ENCODE measurements at regions not wholly inside any gene's neighbourhood (a gene's known extent, or its start where the extent isn't known, plus 50 kb on each side); places are given as distances from the start of the nearest gene placed in this dataset.

GRCh38 chr6:14877758-14878157 is 368.1 kb upstream of the JARID2 start:
- Histone ChIP-seq H3K4me1 (ENCODE audit: control insufficient read depth, extremely low read depth, insufficient read depth, low read length) (peaks cover 6% of the 10 kb centered on the region), H2AFZ (ENCODE audit: low read length) (no peak overlapping the region), H3K79me2 (ENCODE audit: control insufficient read depth, insufficient read depth, low read length) (no peaks in the 10 kb centered on the region), H3K9ac (ENCODE audit: insufficient read depth, low read length) (no peak overlapping the region), H4K20me1 (ENCODE audit: control insufficient read depth, extremely low read depth, insufficient read depth, low read length) (no peaks in the 10 kb centered on the region), H3K36me3 (ENCODE audit: control insufficient read depth, insufficient read depth, low read length) (no peaks in the 10 kb centered on the region), H3K27me3 (ENCODE audit: control insufficient read depth, insufficient read depth, low read length) (no peaks in the 10 kb centered on the region), H3K9me3 (ENCODE audit: control insufficient read depth, insufficient read depth, low read depth, low read length) (no peaks in the 10 kb centered on the region), H3K4me3 (replicated peaks in 1 of 4; ENCODE audit: control extremely low read depth in 1 of 4, insufficient read depth in 1 of 4, low read depth in 3 of 4, low read length in 4 of 4) (no peak overlapping the region), H3K4me2 (ENCODE audit: extremely low read depth, insufficient read depth, low read length) (no peak overlapping the region), H3K27ac (ENCODE audit: insufficient read depth, low read length) (no peak overlapping the region)
- TF ChIP-seq EZH2 (IDR thresholded peaks at IDR 0.05; ENCODE audit: low read length, missing control alignments), result no peak
- TF ChIP-seq, protein P1, sequence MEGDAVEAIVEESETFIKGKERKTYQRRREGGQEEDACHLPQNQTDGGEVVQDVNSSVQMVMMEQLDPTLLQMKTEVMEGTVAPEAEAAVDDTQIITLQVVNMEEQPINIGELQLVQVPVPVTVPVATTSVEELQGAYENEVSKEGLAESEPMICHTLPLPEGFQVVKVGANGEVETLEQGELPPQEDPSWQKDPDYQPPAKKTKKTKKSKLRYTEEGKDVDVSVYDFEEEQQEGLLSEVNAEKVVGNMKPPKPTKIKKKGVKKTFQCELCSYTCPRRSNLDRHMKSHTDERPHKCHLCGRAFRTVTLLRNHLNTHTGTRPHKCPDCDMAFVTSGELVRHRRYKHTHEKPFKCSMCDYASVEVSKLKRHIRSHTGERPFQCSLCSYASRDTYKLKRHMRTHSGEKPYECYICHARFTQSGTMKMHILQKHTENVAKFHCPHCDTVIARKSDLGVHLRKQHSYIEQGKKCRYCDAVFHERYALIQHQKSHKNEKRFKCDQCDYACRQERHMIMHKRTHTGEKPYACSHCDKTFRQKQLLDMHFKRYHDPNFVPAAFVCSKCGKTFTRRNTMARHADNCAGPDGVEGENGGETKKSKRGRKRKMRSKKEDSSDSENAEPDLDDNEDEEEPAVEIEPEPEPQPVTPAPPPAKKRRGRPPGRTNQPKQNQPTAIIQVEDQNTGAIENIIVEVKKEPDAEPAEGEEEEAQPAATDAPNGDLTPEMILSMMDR (conservative IDR thresholded peaks at IDR 0.05 in 1 of 2, IDR thresholded peaks at IDR 0.05 in 1 of 2; ENCODE audit: low read depth in 1 of 2, low read length in 2 of 2), result no peak
- DNase-seq (ENCODE audit: low read depth in 2 of 2), result peak in 1 of 2 donors; percentile 9

DNA sequence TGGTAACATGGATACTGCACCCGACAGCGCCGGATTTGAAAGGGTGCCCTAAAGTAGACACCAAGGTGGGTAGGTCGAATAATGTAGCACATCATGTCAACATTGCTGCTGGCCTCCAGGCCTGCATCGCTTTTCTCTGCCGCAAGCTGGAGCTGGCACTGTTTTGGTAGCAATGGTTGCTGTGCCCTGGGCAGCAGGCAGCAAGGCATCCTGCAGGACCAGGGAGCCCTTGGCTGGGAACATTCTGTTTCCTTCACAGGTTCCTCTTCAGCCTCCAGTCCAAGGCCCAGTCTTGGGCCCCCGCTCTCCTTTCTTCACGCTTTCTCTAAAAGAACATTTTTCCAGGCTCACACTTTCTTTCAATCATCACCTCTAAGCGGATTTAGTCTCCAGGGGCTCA is 365.8 kb upstream of the JARID2 start:
- Histone ChIP-seq H3K4me1 (ENCODE audit: control insufficient read depth, extremely low read depth, insufficient read depth, low read length) (peaks cover 6% of the 10 kb centered on the region), H3K79me2 (ENCODE audit: control insufficient read depth, insufficient read depth, low read length) (no peaks in the 10 kb centered on the region), H4K20me1 (ENCODE audit: control insufficient read depth, extremely low read depth, insufficient read depth, low read length) (no peaks in the 10 kb centered on the region), H3K4me3 (replicated peaks in 1 of 4; ENCODE audit: control extremely low read depth in 1 of 4, insufficient read depth in 1 of 4, low read depth in 3 of 4, low read length in 4 of 4) (no peak overlapping the region), H2AFZ (ENCODE audit: low read length) (no peak overlapping the region), H3K9ac (ENCODE audit: insufficient read depth, low read length) (no peak overlapping the region), H3K27me3 (ENCODE audit: control insufficient read depth, insufficient read depth, low read length) (no peaks in the 10 kb centered on the region), H3K9me3 (ENCODE audit: control insufficient read depth, insufficient read depth, low read depth, low read length) (no peaks in the 10 kb centered on the region), H3K4me2 (ENCODE audit: extremely low read depth, insufficient read depth, low read length) (no peak overlapping the region), H3K36me3 (ENCODE audit: control insufficient read depth, insufficient read depth, low read length) (no peaks in the 10 kb centered on the region), H3K27ac (ENCODE audit: insufficient read depth, low read length) (no peak overlapping the region)
- TF ChIP-seq EZH2 (IDR thresholded peaks at IDR 0.05; ENCODE audit: low read length, missing control alignments), result no peak
- TF ChIP-seq, protein P1 (conservative IDR thresholded peaks at IDR 0.05 in 1 of 2, IDR thresholded peaks at IDR 0.05 in 1 of 2; ENCODE audit: low read depth in 1 of 2, low read length in 2 of 2), result no peak
- DNase-seq (ENCODE audit: low read depth in 2 of 2), result no peak

- H3K9me3 ChIP-seq (ENCODE audit: control insufficient read depth, insufficient read depth, low read depth, low read length), result no peaks in the 10 kb centered on the region
- H3K9ac ChIP-seq (ENCODE audit: insufficient read depth, low read length), result no peak overlapping the region
- H3K4me2 ChIP-seq (ENCODE audit: extremely low read depth, insufficient read depth, low read length), result no peak overlapping the region
- H3K27ac ChIP-seq (ENCODE audit: insufficient read depth, low read length), result no peak overlapping the region
- TF ChIP-seq EZH2 (IDR thresholded peaks at IDR 0.05; ENCODE audit: low read length, missing control alignments), result no peak
- TF ChIP-seq, protein P1 (conservative IDR thresholded peaks at IDR 0.05 in 1 of 2, IDR thresholded peaks at IDR 0.05 in 1 of 2; ENCODE audit: low read depth in 1 of 2, low read length in 2 of 2), result no peak
- no peak overlapping the region for H2AFZ ChIP-seq (ENCODE audit: low read length)
- no peak overlapping the region for H3K4me3 ChIP-seq (replicated peaks in 1 of 4; ENCODE audit: control extremely low read depth in 1 of 4, insufficient read depth in 1 of 4, low read depth in 3 of 4, low read length in 4 of 4)
- peak in 1 of 2 donors; percentile 30 for DNase-seq (ENCODE audit: low read depth in 2 of 2)
- H3K27me3 ChIP-seq (ENCODE audit: control insufficient read depth, insufficient read depth, low read length), result no peaks in the 10 kb centered on the region
- no peaks in the 10 kb centered on the region for H4K20me1 ChIP-seq (ENCODE audit: control insufficient read depth, extremely low read depth, insufficient read depth, low read length)
- H3K4me1 ChIP-seq (ENCODE audit: control insufficient read depth, extremely low read depth, insufficient read depth, low read length), result peaks cover 6% of the 10 kb centered on the region
- H3K79me2 ChIP-seq (ENCODE audit: control insufficient read depth, insufficient read depth, low read length), result no peaks in the 10 kb centered on the region
- no peaks in the 10 kb centered on the region for H3K36me3 ChIP-seq (ENCODE audit: control insufficient read depth, insufficient read depth, low read length)
Observed at GRCh38 chr6:14880677-14881076, 365.2 kb upstream of the JARID2 start.
